ENCODE measurements at regions not wholly inside any gene's neighbourhood (a gene's known extent, or its start where the extent isn't known, plus 50 kb on each side); places are given as distances from the start of the nearest gene placed in this dataset.

GRCh38 chr4:165767671-165768070, 105.4 kb upstream of the TLL1 start:
- no peak for TF ChIP-seq CTCF (IDR thresholded peaks at IDR 0.05)
- TF ChIP-seq POLR2A (IDR thresholded peaks at IDR 0.05): no peak
- Histone ChIP-seq H3K9me3 (no peaks in the 10 kb centered on the region), H3K27ac (no peak overlapping the region), H3K4me3 (no peak overlapping the region), H3K4me1 (no peaks in the 10 kb centered on the region), H3K27me3 (no peaks in the 10 kb centered on the region), H3K36me3 (no peaks in the 10 kb centered on the region)
- no peak for DNase-seq

GRCh38 chr4:165768281-165768680, 104.8 kb upstream of the TLL1 start:
- TF ChIP-seq POLR2A (IDR thresholded peaks at IDR 0.05) (no peak), CTCF (IDR thresholded peaks at IDR 0.05) (no peak)
- no peak for DNase-seq
- H3K9me3 ChIP-seq: no peaks in the 10 kb centered on the region
- H3K27me3 ChIP-seq: no peaks in the 10 kb centered on the region
- no peak overlapping the region for H3K4me3 ChIP-seq
- H3K27ac ChIP-seq: no peak overlapping the region
- no peaks in the 10 kb centered on the region for H3K36me3 ChIP-seq
- no peaks in the 10 kb centered on the region for H3K4me1 ChIP-seq

GRCh38 chr4:165774326-165774725, 98.7 kb upstream of the TLL1 start:
- no peaks in the 10 kb centered on the region for H3K9me3 ChIP-seq
- TF ChIP-seq CTCF (IDR thresholded peaks at IDR 0.05) (no peak), POLR2A (IDR thresholded peaks at IDR 0.05) (no peak)
- H3K27ac ChIP-seq: no peak overlapping the region
- DNase-seq: no peak
- no peak overlapping the region for H3K4me3 ChIP-seq
- H3K4me1 ChIP-seq: no peaks in the 10 kb centered on the region
- no peaks in the 10 kb centered on the region for H3K36me3 ChIP-seq
- no peaks in the 10 kb centered on the region for H3K27me3 ChIP-seq

GRCh38 chr4:165779950-165780670, 92.9 kb upstream of the TLL1 start:
- Histone ChIP-seq H3K9me3 (no peaks in the 10 kb centered on the region), H3K4me1 (no peaks in the 10 kb centered on the region), H3K36me3 (no peaks in the 10 kb centered on the region), H3K4me3 (no peak overlapping the region), H3K27ac (no peak overlapping the region), H3K27me3 (no peaks in the 10 kb centered on the region)
- TF ChIP-seq POLR2A (IDR thresholded peaks at IDR 0.05) (no peak), CTCF (IDR thresholded peaks at IDR 0.05) (no peak)
- DNase-seq: no peak

GRCh38 chr4:165780735-165781134, 92.3 kb upstream of the TLL1 start:
- Histone ChIP-seq H3K27me3 (no peaks in the 10 kb centered on the region), H3K4me3 (no peak overlapping the region), H3K27ac (no peak overlapping the region), H3K36me3 (no peaks in the 10 kb centered on the region), H3K9me3 (no peaks in the 10 kb centered on the region), H3K4me1 (no peaks in the 10 kb centered on the region)
- DNase-seq: no peak
- no peak for TF ChIP-seq CTCF (IDR thresholded peaks at IDR 0.05)
- no peak for TF ChIP-seq POLR2A (IDR thresholded peaks at IDR 0.05)

- H3K9me3 ChIP-seq: no peaks in the 10 kb centered on the region
- TF ChIP-seq POLR2A (IDR thresholded peaks at IDR 0.05): no peak
- no peak for TF ChIP-seq CTCF (IDR thresholded peaks at IDR 0.05)
- no peaks in the 10 kb centered on the region for H3K36me3 ChIP-seq
- H3K4me1 ChIP-seq: no peaks in the 10 kb centered on the region
- no peaks in the 10 kb centered on the region for H3K27me3 ChIP-seq
- no peak overlapping the region for H3K27ac ChIP-seq
- H3K4me3 ChIP-seq: no peak overlapping the region
- no peak for DNase-seq
Measured at GRCh38 chr4:165782623-165783022, 90.4 kb upstream of the TLL1 start.

Data from Peyer's patch (tissue), 4 donors.